CD4-positive, CD25-positive, alpha-beta regulatory T cell (primary cell): ENCODE measurements at regions not wholly inside any gene's neighbourhood (a gene's known extent, or its start where the extent isn't known, plus 50 kb on each side); places are given as distances from the start of the nearest gene placed in this dataset.
A peak's percentile ranks its signal among the peaks of the same experiment; 100 is the strongest.

Experiments used
- ATAC-seq, 2 donors: fragments of 150-1000 bp; cut with Tn5 transposase; one replicate each; pipeline ENCODE4 v1.10.0; 2021; ENCODE audit warnings: low read depth in 2 of 2, moderate number of reproducible peaks in 2 of 2, moderate library complexity in 1 of 2
- DNase-seq, 3 donors: peaks; one replicate each; pipeline versions ENCODE4 v3.0.0 to v3.0.0-alpha.2; 2012 to 2022; ENCODE audit warnings: mixed read lengths in 1 of 3
- H3K27ac ChIP-seq: one replicate; pipeline ENCODE4 v1.7.0; 2013; ENCODE audit warnings: mild to moderate bottlenecking, low read length; ENCODE audit not compliant: insufficient read depth, poor library complexity, severe bottlenecking
- H3K27me3 ChIP-seq: one replicate; pipeline ENCODE4 v1.7.0; 2013; ENCODE audit warnings: low read length; ENCODE audit not compliant: control insufficient read depth, insufficient read depth
- H3K36me3 ChIP-seq: one replicate; pipeline ENCODE4 v1.7.0; 2013; ENCODE audit warnings: mild to moderate bottlenecking, low read length, moderate library complexity; ENCODE audit not compliant: control insufficient read depth, insufficient read depth
- H3K4me1 ChIP-seq: 2 replicates; pipeline ENCODE4 v1.7.0; 2013; ENCODE audit warnings: mild to moderate bottlenecking, low read length; ENCODE audit not compliant: insufficient read depth, control insufficient read depth, poor library complexity, severe bottlenecking
- H3K4me3 ChIP-seq: one replicate; pipeline ENCODE4 v1.7.0; 2013; ENCODE audit warnings: low read depth, mild to moderate bottlenecking, low read length, moderate library complexity
- H3K9me3 ChIP-seq, 2 experiments: 1 replicate in 1 of 2; 2 replicates in 1 of 2; pipeline ENCODE4 v1.7.0; 2013; ENCODE audit warnings: low read length in 2 of 2, mild to moderate bottlenecking in 1 of 2, moderate library complexity in 1 of 2; ENCODE audit not compliant: control insufficient read depth in 2 of 2
- H3K27ac Mint-ChIP-seq, 3 donors: one replicate each; pipeline ENCODE4 v1.8.0; 2020 to 2022; ENCODE audit warnings: mild to moderate bottlenecking in 3 of 3, mixed read lengths in 3 of 3, moderate library complexity in 2 of 3
- H3K27me3 Mint-ChIP-seq: one replicate; pipeline ENCODE4 v1.8.0; 2022; ENCODE audit warnings: mild to moderate bottlenecking, mixed read lengths
- H3K36me3 Mint-ChIP-seq: one replicate; pipeline ENCODE4 v1.8.0; 2020; ENCODE audit warnings: mixed read lengths
- H3K4me1 Mint-ChIP-seq, 4 donors: one replicate each; pipeline ENCODE4 v1.8.0; 2020 to 2022; ENCODE audit warnings: mixed read lengths in 4 of 4, mild to moderate bottlenecking in 1 of 4
- H3K4me3 Mint-ChIP-seq, 4 donors: one replicate each; pipeline ENCODE4 v1.8.0; 2020 to 2022; ENCODE audit warnings: mild to moderate bottlenecking in 4 of 4, mixed read lengths in 4 of 4, moderate library complexity in 3 of 4
- H3K9me3 Mint-ChIP-seq, 7 donors: one replicate each; pipeline ENCODE4 v1.8.0; 2020 to 2022; ENCODE audit warnings: mixed read lengths in 7 of 7, mild to moderate bottlenecking in 3 of 7, moderate library complexity in 2 of 7

DNA sequence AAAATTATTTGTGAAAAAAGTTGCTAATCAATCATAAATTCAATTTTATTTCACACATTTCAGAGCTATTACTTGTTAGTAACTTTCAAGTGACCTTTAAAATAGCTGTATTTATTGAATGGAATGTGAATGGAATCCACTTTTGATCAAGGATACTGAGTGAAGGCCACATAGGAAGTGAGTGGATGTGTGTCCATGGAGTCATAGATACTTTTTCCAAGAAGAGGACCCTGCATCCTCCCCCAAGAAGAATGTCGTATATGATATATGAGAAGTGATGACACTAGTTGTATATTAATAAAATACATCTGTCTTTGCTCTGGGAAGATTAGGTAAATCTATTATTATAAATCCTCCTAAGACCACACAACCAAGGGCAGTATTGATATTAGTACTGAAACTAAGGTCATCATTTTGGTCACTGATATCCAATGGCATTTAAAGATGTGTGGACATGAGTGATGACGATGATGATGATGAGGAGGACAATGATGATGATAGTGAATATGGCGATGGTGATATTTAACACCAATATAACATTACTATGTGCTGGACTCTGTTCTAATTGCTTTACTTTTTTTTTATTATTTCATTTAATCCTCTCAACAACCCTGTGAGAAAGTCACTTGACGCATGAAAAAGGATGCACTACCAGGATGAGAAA is 493.0 kb upstream of the NR2F2 start:
- Mint-ChIP-seq H3K36me3 (no peaks in the 10 kb centered on the region), H3K27ac (no peak overlapping the region)
- peak overlapping the region; percentile 82 for H3K27ac ChIP-seq

DNA sequence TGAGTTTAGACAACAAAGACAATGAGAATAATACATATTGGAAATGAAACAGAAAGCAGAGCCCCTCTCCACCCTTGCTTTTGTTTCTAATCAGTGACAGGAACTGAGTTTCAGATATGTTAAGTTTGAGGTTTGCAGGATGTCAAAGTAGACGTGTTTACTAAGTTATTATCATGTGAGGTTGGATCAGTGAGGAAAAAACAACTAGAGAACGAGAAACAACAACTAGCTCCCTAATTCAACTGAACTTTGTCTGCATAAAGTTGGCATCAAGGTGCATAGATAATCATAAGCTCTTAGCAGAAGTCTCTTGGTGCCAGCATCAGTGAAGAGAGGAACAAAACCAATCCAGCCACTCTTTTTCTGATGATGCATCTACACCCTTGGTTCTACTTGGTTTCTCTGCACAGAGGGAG is 491.1 kb upstream of the NR2F2 start:
- H3K4me3 Mint-ChIP-seq = peak overlapping the region; percentile 33 to 77 (median 68)
- no peaks in the 10 kb centered on the region for H3K9me3 ChIP-seq
- H3K9me3 Mint-ChIP-seq = peaks cover 0 to 2% (median 0%) of the 10 kb centered on the region in 7 donors
- ATAC-seq (peak; percentile 86 to 93), DNase-seq (peak in 2 of 3 donors; percentile 59 to 88)
- H3K27me3 ChIP-seq = no peaks in the 10 kb centered on the region
- peak overlapping the region; percentile 48 to 99 (median 90) for H3K27ac Mint-ChIP-seq
- H3K27ac ChIP-seq = peak overlapping the region; percentile 82
- H3K4me3 ChIP-seq = peak overlapping the region; percentile 71
- no peaks in the 10 kb centered on the region for H3K27me3 Mint-ChIP-seq
- H3K36me3 Mint-ChIP-seq = no peaks in the 10 kb centered on the region
- H3K4me1 ChIP-seq = peaks cover 33% of the 10 kb centered on the region
- no peaks in the 10 kb centered on the region for H3K36me3 ChIP-seq
- peaks cover 22 to 48% (median 34%) of the 10 kb centered on the region in 4 donors for H3K4me1 Mint-ChIP-seq

More for the DNA sequence above, 493.0 kb upstream of the NR2F2 start:
- no peaks in the 10 kb centered on the region for H3K9me3 ChIP-seq
- H3K27me3 Mint-ChIP-seq = no peaks in the 10 kb centered on the region
- peaks cover 15 to 42% (median 28%) of the 10 kb centered on the region in 4 donors for H3K4me1 Mint-ChIP-seq
- no peak overlapping the region for H3K4me3 ChIP-seq
- no peak for ATAC-seq
- H3K4me1 ChIP-seq = peaks cover 33% of the 10 kb centered on the region
- no peaks in the 10 kb centered on the region for H3K27me3 ChIP-seq
- no peak for DNase-seq
- peaks cover 0 to 2% (median 0%) of the 10 kb centered on the region in 7 donors for H3K9me3 Mint-ChIP-seq
- no peaks in the 10 kb centered on the region for H3K36me3 ChIP-seq
- H3K4me3 Mint-ChIP-seq = no peak overlapping the region

DNA sequence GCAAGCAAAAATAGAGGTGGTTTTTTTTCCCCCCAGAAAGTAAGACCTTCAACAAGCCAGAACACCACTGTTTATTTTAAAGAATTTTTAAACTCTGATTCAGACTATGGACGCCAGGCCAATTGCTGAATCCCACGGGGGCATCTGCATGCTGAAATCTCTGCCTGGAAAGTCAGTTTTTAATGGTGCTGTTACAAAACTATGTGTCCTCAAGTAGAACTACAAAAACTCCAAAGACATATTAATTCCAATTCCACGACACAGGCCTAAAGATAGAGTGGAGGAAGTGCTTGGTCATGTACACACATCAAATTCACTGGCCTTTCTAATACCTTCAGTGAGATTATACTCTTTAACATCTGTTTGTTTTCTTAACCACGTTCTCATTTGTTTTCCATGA is 490.5 kb upstream of the NR2F2 start:
- Histone ChIP-seq H3K9me3 (no peaks in the 10 kb centered on the region), H3K4me3 (peak overlapping the region; percentile 71), H3K27me3 (no peaks in the 10 kb centered on the region), H3K36me3 (no peaks in the 10 kb centered on the region), H3K4me1 (peaks cover 33% of the 10 kb centered on the region), H3K27ac (peak overlapping the region; percentile 82)
- Mint-ChIP-seq H3K4me1 (peaks cover 22 to 45% (median 34%) of the 10 kb centered on the region in 4 donors), H3K27me3 (no peaks in the 10 kb centered on the region), H3K4me3 (peak overlapping the region in 3 of 4 donors; percentile 33 to 72 (median 63)), H3K36me3 (no peaks in the 10 kb centered on the region), H3K27ac (peak overlapping the region; percentile 48 to 99 (median 90)), H3K9me3 (peaks cover 0 to 2% (median 0%) of the 10 kb centered on the region in 7 donors)
- DNase-seq (peak in 1 of 3 donors; percentile 4), ATAC-seq (no peak)

DNA sequence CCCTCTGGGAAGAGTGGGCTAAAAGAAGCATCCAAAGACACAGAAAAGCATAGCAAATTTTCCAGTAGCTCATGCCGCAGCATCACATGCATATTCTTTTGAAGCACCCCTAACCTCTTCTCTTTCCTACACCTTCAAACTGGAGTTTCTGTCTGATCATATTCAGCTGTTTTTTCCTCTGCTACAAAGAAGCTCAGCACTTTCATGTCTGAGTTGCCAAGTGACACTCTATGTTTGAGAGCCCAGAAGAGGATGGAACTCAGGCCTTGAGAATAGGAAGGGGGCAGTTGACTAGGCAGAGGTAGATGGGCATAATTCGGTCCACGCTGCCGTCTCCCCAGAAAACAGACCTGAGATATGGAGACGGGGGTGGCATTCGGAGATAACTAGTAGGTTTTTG is 489.6 kb upstream of the NR2F2 start:
- Histone ChIP-seq H3K4me1 (peaks cover 33% of the 10 kb centered on the region), H3K4me3 (peak overlapping the region; percentile 0), H3K9me3 (no peaks in the 10 kb centered on the region), H3K27ac (peak overlapping the region; percentile 82), H3K36me3 (no peaks in the 10 kb centered on the region), H3K27me3 (no peaks in the 10 kb centered on the region)
- Mint-ChIP-seq H3K36me3 (no peaks in the 10 kb centered on the region), H3K4me1 (peaks cover 22 to 45% (median 34%) of the 10 kb centered on the region in 4 donors), H3K27me3 (no peaks in the 10 kb centered on the region), H3K9me3 (peaks cover 0 to 2% (median 0%) of the 10 kb centered on the region in 7 donors), H3K4me3 (peak overlapping the region in 3 of 4 donors; percentile 4 to 63 (median 17)), H3K27ac (peak overlapping the region; percentile 48 to 99 (median 90))
- ATAC-seq (no peak), DNase-seq (no peak)

DNA sequence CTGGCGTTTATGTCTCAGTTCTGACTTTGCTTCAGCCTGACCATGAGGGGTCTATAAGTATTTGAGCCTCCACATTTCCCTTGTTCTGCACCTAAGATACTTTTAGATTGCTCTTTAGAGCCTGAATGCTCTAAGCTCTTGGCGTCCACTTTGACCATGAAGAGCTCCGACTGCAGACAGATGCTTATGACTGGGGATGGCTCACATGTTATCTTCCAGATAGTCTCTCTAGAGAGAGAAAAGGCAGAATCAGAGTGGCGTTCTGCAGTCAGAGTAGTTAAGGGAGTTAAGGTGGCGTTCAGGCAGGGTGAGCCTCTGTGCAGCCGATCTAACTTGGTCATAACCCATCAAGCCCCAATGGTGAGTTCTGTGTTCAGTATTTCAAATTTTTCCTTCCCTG is 487.9 kb upstream of the NR2F2 start:
- peaks cover 0 to 2% (median 0%) of the 10 kb centered on the region in 7 donors for H3K9me3 Mint-ChIP-seq
- no peaks in the 10 kb centered on the region for H3K36me3 Mint-ChIP-seq
- DNase-seq (no peak), ATAC-seq (no peak)
- peak overlapping the region in 1 of 4 donors; percentile 2 for H3K4me3 Mint-ChIP-seq
- Histone ChIP-seq H3K27ac (no peak overlapping the region), H3K4me3 (no peak overlapping the region), H3K4me1 (peaks cover 33% of the 10 kb centered on the region), H3K9me3 (no peaks in the 10 kb centered on the region), H3K27me3 (no peaks in the 10 kb centered on the region), H3K36me3 (no peaks in the 10 kb centered on the region)
- H3K4me1 Mint-ChIP-seq = peaks cover 22 to 49% (median 34%) of the 10 kb centered on the region in 4 donors
- H3K27ac Mint-ChIP-seq = no peak overlapping the region
- H3K27me3 Mint-ChIP-seq = no peaks in the 10 kb centered on the region

DNA sequence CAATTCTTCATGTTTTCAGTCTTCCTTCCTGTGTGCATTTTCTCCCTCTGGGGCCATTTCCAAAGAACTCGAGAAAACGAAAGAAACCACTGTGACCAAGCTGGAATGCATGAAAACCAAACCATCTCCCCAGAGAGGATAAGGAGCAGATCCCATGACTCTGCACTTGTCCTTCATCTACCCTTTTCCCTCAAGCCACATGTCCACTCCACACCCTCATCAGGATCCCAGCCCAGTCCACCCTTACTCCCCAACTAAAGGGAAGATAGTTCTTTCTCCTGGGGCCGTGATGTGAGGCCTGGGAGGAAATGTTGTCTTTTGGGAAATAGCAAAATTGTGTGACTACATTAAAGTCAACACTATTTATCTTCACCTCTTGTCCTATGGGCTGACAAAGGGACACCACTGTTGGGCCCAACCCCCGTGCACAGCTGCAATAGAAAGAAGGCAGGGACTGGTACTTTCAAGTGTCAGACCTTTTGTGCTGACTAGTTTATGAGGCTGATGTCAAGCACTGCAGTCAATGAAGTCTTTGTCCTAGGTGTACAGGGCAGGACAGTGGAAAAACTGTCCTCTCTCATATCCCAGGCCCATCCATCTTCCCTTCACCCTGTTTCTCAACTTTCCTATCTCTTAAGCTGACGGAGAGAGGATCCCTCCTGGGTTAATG is 487.1 kb upstream of the NR2F2 start:
- Histone ChIP-seq H3K27me3 (no peaks in the 10 kb centered on the region), H3K4me3 (no peak overlapping the region), H3K27ac (no peak overlapping the region), H3K36me3 (no peaks in the 10 kb centered on the region), H3K9me3 (no peaks in the 10 kb centered on the region), H3K4me1 (peaks cover 28% of the 10 kb centered on the region)
- H3K27ac Mint-ChIP-seq = no peak overlapping the region
- H3K27me3 Mint-ChIP-seq = no peaks in the 10 kb centered on the region
- peaks cover 22 to 45% (median 32%) of the 10 kb centered on the region in 4 donors for H3K4me1 Mint-ChIP-seq
- ATAC-seq (no peak), DNase-seq (no peak)
- H3K36me3 Mint-ChIP-seq = no peaks in the 10 kb centered on the region
- H3K4me3 Mint-ChIP-seq = no peak overlapping the region
- H3K9me3 Mint-ChIP-seq = peaks cover 0 to 4% (median 1%) of the 10 kb centered on the region in 7 donors

DNA sequence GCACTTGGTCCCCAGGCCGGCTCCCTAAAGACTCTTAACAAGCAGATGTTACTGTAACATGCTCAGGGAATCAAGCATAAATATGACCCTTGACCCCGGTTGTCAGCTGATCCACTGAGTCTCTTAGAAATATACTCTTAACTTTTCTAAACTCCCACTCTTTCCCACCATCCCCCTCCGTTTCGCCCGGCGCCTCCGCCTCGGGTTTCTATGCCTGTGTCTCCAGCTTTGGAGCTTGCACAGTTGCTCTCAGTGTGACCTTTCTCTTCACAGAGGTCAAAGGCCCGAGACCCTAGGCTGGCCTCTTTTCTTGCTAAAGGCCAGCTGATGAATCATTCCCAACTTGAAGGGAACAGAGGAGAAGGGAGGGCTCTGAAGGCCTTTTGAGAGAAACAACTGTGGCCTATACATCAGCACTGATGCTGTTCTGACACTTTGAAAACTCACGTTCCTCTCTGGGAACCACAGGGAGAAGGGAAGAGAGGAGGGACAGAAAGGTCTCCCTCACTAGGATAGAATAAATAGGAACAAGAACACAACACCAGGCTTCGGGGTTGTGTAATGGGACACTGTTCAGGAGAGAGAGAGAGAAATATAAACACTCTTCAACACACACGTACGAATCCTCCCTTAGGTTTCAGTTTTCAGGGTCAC is 484.5 kb upstream of the NR2F2 start:
- no peak overlapping the region for H3K4me3 ChIP-seq
- no peak overlapping the region for H3K27ac ChIP-seq
- H3K36me3 Mint-ChIP-seq = no peaks in the 10 kb centered on the region
- H3K4me1 ChIP-seq = peaks cover 1% of the 10 kb centered on the region
- no peak overlapping the region for H3K4me3 Mint-ChIP-seq
- H3K27ac Mint-ChIP-seq = no peak overlapping the region
- H3K36me3 ChIP-seq = no peaks in the 10 kb centered on the region
- no peaks in the 10 kb centered on the region for H3K27me3 ChIP-seq
- H3K9me3 Mint-ChIP-seq = peaks cover 1 to 8% (median 3%) of the 10 kb centered on the region in 7 donors
- H3K27me3 Mint-ChIP-seq = no peaks in the 10 kb centered on the region
- ATAC-seq (no peak), DNase-seq (no peak)
- H3K4me1 Mint-ChIP-seq = peaks cover 7 to 19% (median 15%) of the 10 kb centered on the region in 4 donors
- H3K9me3 ChIP-seq = no peaks in the 10 kb centered on the region
